Stimulated activated effector memory CD8-positive, alpha-beta T cell treated with anti-CD3 and anti-CD28 coated beads, Interleukin-12 subunit alpha, Interleukin-12 subunit beta, amount 100 ng/mL, for 72 hours (primary cell): ENCODE measurements at regions not wholly inside any gene's neighbourhood (a gene's known extent, or its start where the extent isn't known, plus 50 kb on each side); places are given as distances from the start of the nearest gene placed in this dataset.

ENCODE experiments used
- ATAC-seq: fragments of 150-1000 bp; cut with Tn5 transposase; 2 replicates; pipeline ENCODE4 v1.10.0; 2021
- DNase-seq, 2 donors: peaks; one replicate each; pipeline ENCODE4 v3.0.0; 2021 to 2022; ENCODE audit warnings: low spot score in 2 of 2
- H3K27ac Mint-ChIP-seq: one replicate; pipeline ENCODE4 v1.8.0; 2022; ENCODE audit warnings: mild to moderate bottlenecking, mixed read lengths
- H3K36me3 Mint-ChIP-seq: one replicate; pipeline ENCODE4 v1.8.0; 2022; ENCODE audit warnings: mild to moderate bottlenecking, mixed read lengths
- H3K4me1 Mint-ChIP-seq: one replicate; pipeline ENCODE4 v1.8.0; 2022; ENCODE audit warnings: mixed read lengths
- H3K4me3 Mint-ChIP-seq: one replicate; pipeline ENCODE4 v1.8.0; 2022; ENCODE audit warnings: mild to moderate bottlenecking, mixed read lengths
- H3K9me3 Mint-ChIP-seq: one replicate; pipeline ENCODE4 v1.8.0; 2022; ENCODE audit warnings: mixed read lengths

DNA sequence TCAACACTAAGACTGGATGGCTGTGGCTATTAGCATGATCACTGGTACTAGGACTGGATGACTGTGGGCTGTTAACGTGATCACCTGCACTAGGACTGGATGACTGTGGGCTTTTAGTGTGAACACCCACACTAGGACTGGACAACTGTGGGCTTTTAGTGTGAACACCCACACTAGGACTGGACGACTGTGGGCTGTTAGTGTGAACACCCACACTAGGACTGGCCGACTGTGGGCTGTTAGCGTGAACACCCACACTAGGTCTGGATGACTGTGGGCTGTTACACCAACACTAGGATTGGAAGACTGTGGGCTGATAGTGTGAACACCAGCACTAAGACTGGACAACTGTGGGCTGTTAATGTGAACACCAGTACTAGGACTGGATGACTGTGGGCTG is 329.2 kb downstream of the OSTF1 start:
- Mint-ChIP-seq H3K27ac (no peak overlapping the region), H3K4me3 (no peak overlapping the region), H3K4me1 (no peaks in the 10 kb centered on the region), H3K36me3 (no peaks in the 10 kb centered on the region), H3K9me3 (peaks cover 4% of the 10 kb centered on the region)
- DNase-seq, result no peak
- no peak for ATAC-seq

DNA sequence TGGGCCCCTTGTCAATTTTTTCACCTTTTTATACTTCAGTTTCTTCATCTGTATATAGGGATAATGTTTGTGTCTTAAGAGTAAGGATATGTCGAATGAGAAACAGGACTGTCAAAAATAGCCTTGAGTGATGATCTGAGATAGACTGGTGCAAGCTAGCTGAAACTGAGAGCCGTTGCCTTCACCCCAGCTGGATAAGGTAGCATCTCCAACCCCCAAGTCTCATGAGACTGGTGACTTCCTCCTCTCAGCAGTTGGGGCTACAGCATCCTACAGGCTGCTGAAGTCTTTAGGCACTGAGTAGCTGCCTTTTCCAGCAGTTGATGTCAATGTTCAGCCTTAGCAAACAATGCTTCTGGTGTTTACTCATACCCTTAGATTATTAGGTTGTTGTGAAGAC is 330.2 kb downstream of the OSTF1 start:
- Mint-ChIP-seq H3K4me3 (no peak overlapping the region), H3K27ac (no peak overlapping the region), H3K9me3 (peaks cover 4% of the 10 kb centered on the region), H3K36me3 (no peaks in the 10 kb centered on the region), H3K4me1 (no peaks in the 10 kb centered on the region)
- ATAC-seq, result no peak
- DNase-seq, result no peak

GRCh38 chr9:75422944-75423522 is 334.7 kb downstream of the OSTF1 start:
- H3K27ac Mint-ChIP-seq, result no peak overlapping the region
- H3K9me3 Mint-ChIP-seq, result peaks cover 7% of the 10 kb centered on the region
- H3K4me1 Mint-ChIP-seq, result no peaks in the 10 kb centered on the region
- H3K4me3 Mint-ChIP-seq, result no peak overlapping the region
- DNase-seq, result no peak
- peak; percentile 43 for ATAC-seq
- H3K36me3 Mint-ChIP-seq, result no peaks in the 10 kb centered on the region

GRCh38 chr9:75429531-75430475 is 341.5 kb downstream of the OSTF1 start:
- Mint-ChIP-seq H3K4me3 (no peak overlapping the region), H3K4me1 (no peaks in the 10 kb centered on the region), H3K36me3 (no peaks in the 10 kb centered on the region), H3K27ac (no peak overlapping the region), H3K9me3 (no peaks in the 10 kb centered on the region)
- no peak for DNase-seq
- no peak for ATAC-seq

GRCh38 chr9:75431375-75431774 is 343.1 kb downstream of the OSTF1 start:
- H3K36me3 Mint-ChIP-seq, result no peaks in the 10 kb centered on the region
- H3K9me3 Mint-ChIP-seq, result no peaks in the 10 kb centered on the region
- H3K4me3 Mint-ChIP-seq, result no peak overlapping the region
- no peak overlapping the region for H3K27ac Mint-ChIP-seq
- DNase-seq (no peak), ATAC-seq (no peak)
- no peaks in the 10 kb centered on the region for H3K4me1 Mint-ChIP-seq

DNA sequence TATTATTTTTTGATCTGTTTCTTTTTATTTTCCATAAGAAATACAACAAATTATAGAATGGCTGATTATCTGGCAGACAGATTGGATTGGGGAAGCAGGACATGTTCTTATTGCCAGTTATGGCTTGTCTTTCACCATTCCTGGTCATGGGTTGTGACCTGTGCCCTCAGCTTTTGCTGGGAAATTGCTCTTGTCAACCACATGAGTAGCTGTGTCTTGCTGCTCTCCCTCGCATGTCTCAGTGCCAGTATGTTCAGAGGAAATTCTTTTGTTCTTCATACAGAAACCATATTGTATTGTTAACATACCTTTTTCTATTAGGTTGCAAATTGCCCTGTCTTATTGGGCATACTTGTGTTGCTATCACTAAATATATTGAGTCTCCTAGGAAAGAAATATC is 344.1 kb downstream of the OSTF1 start:
- ATAC-seq (no peak), DNase-seq (no peak)
- Mint-ChIP-seq H3K4me1 (no peaks in the 10 kb centered on the region), H3K9me3 (no peaks in the 10 kb centered on the region), H3K27ac (no peak overlapping the region), H3K4me3 (no peak overlapping the region), H3K36me3 (no peaks in the 10 kb centered on the region)

- Mint-ChIP-seq H3K27ac (no peak overlapping the region), H3K9me3 (no peaks in the 10 kb centered on the region), H3K4me3 (no peak overlapping the region), H3K4me1 (no peaks in the 10 kb centered on the region), H3K36me3 (no peaks in the 10 kb centered on the region)
- DNase-seq (no peak), ATAC-seq (no peak)
Observed at GRCh38 chr9:75432888-75433287, 344.6 kb downstream of the OSTF1 start.

DNA sequence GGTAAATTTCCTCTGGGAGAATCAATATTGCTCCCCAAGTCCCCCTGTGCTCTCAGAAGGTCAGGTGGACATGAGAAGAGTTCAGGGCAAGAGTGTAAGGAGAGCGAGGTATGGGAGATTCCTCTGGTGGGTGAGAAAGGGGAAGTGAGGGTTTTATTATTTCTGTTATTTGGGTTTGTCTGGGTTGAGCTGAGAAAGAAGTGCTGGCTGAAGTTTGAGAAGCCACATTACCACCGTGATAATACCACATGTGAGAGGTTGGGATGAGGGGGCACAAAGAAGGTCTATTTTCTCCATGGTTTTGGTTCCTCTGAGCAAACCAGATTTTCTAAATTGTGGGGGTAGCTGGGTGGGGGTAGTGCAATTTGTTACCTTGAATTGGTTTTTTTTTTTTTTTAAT is 350.4 kb downstream of the OSTF1 start:
- H3K4me3 Mint-ChIP-seq, result no peak overlapping the region
- H3K9me3 Mint-ChIP-seq, result peaks cover 9% of the 10 kb centered on the region
- no peaks in the 10 kb centered on the region for H3K4me1 Mint-ChIP-seq
- no peak for ATAC-seq
- no peak overlapping the region for H3K27ac Mint-ChIP-seq
- no peaks in the 10 kb centered on the region for H3K36me3 Mint-ChIP-seq
- DNase-seq, result no peak

- ATAC-seq, result no peak
- no peaks in the 10 kb centered on the region for H3K4me1 Mint-ChIP-seq
- no peaks in the 10 kb centered on the region for H3K36me3 Mint-ChIP-seq
- no peak for DNase-seq
- H3K9me3 Mint-ChIP-seq, result peaks cover 14% of the 10 kb centered on the region
- no peak overlapping the region for H3K4me3 Mint-ChIP-seq
- no peak overlapping the region for H3K27ac Mint-ChIP-seq
Observed at GRCh38 chr9:75440914-75441313, 352.6 kb downstream of the OSTF1 start.

- no peak for ATAC-seq
Observed at GRCh38 chr9:75445144-75445543, 356.8 kb downstream of the OSTF1 start.

DNA sequence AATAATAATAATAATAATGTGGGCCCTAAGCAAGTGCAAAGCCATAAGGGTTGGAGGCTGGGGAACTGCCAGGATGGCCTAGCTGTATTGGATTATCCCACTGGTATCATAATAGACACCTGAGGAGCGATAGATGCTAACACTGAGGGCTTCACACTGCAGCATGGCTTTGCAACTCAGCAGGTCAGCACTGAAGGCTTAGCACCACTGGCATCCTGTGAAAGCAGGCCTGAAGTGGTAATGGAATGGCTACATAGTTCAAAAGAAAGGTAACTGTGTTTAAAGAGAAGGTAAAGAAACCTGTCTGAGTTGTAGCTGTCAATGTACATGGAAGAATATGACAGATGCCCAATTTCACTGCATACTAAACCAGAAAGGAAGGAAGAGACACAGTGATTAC is 359.0 kb downstream of the OSTF1 start:
- DNase-seq, result no peak
- H3K4me3 Mint-ChIP-seq, result no peak overlapping the region
- H3K9me3 Mint-ChIP-seq, result peaks cover 14% of the 10 kb centered on the region
- no peak overlapping the region for H3K27ac Mint-ChIP-seq
- H3K36me3 Mint-ChIP-seq, result no peaks in the 10 kb centered on the region
- ATAC-seq, result no peak
- H3K4me1 Mint-ChIP-seq, result no peaks in the 10 kb centered on the region

More at GRCh38 chr9:75445144-75445543, 356.8 kb downstream of the OSTF1 start:
- Mint-ChIP-seq H3K36me3 (no peaks in the 10 kb centered on the region), H3K4me3 (no peak overlapping the region), H3K9me3 (peaks cover 14% of the 10 kb centered on the region), H3K27ac (no peak overlapping the region), H3K4me1 (no peaks in the 10 kb centered on the region)
- DNase-seq, result no peak

DNA sequence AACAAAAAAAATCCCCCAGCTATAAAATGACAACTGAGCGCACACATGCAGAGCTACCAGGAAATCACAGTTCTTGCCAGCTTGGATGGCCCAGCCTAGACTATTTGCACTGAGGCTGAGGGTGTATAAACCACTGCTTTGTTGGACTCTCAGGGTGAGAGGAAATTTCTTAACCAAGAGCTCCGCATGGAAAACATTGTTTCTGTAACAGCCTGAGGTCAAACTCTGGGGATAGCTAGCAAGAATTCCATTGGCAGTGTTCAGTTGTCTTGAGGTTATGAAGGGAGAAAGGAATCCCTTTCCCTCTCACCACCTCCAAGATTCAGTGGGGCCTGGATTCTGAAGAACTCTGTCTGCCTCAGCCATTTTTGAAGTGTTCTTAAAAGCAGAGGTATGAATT is 360.0 kb downstream of the OSTF1 start:
- no peak overlapping the region for H3K4me3 Mint-ChIP-seq
- no peak overlapping the region for H3K27ac Mint-ChIP-seq
- H3K36me3 Mint-ChIP-seq, result no peaks in the 10 kb centered on the region
- H3K9me3 Mint-ChIP-seq, result peaks cover 9% of the 10 kb centered on the region
- DNase-seq, result no peak
- no peak for ATAC-seq
- H3K4me1 Mint-ChIP-seq, result no peaks in the 10 kb centered on the region

DNA sequence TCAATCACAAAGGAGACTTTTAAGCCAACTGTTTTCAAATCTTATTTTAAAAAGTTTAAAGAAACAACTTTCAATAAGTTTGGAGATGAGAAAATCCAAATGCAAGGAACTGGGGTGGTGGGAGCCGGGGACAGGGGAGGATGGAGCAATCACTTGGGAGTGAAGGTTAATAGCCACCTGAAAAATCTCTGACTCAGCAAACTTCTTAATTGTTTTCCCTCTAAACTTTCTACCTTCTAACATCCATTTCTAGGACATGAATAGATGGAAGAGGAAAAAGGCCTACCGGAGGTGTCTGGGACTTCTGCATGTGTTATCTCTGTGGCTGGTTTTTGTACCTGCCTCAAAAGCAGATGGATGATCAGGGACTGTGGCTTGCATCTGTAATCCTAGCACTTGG is 360.6 kb downstream of the OSTF1 start:
- peaks cover 4% of the 10 kb centered on the region for H3K9me3 Mint-ChIP-seq
- H3K27ac Mint-ChIP-seq, result no peak overlapping the region
- H3K4me3 Mint-ChIP-seq, result no peak overlapping the region

DNA sequence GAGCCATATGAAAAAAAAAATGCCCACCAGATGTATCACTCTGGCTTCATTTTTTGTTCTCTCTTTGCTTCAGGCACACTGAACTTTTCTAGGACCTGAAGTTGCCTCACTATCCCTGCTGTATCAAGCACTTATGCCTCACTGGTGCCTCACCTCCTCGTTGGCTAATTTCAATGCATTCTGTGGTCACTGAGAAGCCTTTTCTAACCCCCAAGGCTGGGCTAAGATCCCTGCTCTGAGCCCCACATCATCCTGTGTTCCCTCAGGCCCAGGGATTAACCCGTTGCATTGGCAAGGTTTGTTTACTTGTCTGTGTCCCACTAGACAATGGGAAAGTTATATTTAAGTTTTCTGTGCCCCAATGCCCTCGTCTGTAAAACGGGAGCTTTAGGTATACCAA is 362.7 kb downstream of the OSTF1 start:
- H3K4me3 Mint-ChIP-seq, result no peak overlapping the region
- H3K9me3 Mint-ChIP-seq, result no peaks in the 10 kb centered on the region
- no peaks in the 10 kb centered on the region for H3K36me3 Mint-ChIP-seq
- DNase-seq (no peak), ATAC-seq (no peak)
- H3K4me1 Mint-ChIP-seq, result no peaks in the 10 kb centered on the region
- no peak overlapping the region for H3K27ac Mint-ChIP-seq

More for the DNA sequence above, 360.6 kb downstream of the OSTF1 start:
- Mint-ChIP-seq H3K4me1 (no peaks in the 10 kb centered on the region), H3K36me3 (no peaks in the 10 kb centered on the region)
- DNase-seq (no peak), ATAC-seq (no peak)

DNA sequence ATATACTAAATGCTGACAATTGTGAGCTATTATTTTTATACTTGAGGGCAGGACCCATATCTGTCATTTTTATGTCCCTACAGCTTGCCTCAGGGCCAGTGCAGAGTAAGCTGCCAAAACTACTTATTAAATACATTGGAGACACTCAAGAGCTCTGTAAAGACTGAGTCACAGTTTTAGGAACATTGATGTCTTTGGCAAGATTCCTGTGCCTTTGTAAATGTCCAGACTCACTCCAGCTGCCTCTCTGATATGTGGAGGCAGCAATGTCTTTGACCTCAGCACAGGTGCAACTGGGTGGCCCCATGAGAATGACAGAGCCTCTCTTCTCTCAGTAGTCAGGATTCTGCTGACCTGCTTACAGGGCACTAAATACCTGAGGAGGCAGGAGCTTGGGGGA is 363.2 kb downstream of the OSTF1 start:
- Mint-ChIP-seq H3K9me3 (no peaks in the 10 kb centered on the region), H3K4me1 (no peaks in the 10 kb centered on the region), H3K4me3 (no peak overlapping the region), H3K27ac (no peak overlapping the region), H3K36me3 (no peaks in the 10 kb centered on the region)
- no peak for DNase-seq
- ATAC-seq, result no peak

DNA sequence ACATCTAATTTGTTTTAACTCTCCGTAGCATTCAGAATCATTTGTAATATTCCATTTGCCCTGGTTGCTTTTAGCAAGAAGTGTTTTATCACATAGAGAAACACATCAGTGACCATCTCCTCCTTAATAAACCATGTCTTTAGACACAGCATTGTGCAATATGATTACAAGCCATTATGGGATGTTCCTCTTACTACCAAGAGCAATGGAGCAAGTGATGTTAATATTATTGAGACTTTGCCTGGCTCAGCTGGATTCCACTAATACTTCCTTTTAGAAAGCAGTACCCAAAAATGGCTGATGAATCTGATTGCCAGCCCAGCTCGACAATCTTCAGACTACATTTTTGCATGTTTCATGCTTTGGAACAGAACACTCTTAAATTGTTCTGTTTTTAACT is 364.2 kb downstream of the OSTF1 start:
- DNase-seq (no peak), ATAC-seq (no peak)
- H3K27ac Mint-ChIP-seq, result no peak overlapping the region
- no peaks in the 10 kb centered on the region for H3K9me3 Mint-ChIP-seq
- no peak overlapping the region for H3K4me3 Mint-ChIP-seq
- no peaks in the 10 kb centered on the region for H3K36me3 Mint-ChIP-seq
- no peaks in the 10 kb centered on the region for H3K4me1 Mint-ChIP-seq
